ENCODE measurements at regions not wholly inside any gene's neighbourhood (a gene's known extent, or its start where the extent isn't known, plus 50 kb on each side); places are given as distances from the start of the nearest gene placed in this dataset.
A peak's percentile ranks its signal among the peaks of the same experiment; 100 is the strongest.

DNA sequence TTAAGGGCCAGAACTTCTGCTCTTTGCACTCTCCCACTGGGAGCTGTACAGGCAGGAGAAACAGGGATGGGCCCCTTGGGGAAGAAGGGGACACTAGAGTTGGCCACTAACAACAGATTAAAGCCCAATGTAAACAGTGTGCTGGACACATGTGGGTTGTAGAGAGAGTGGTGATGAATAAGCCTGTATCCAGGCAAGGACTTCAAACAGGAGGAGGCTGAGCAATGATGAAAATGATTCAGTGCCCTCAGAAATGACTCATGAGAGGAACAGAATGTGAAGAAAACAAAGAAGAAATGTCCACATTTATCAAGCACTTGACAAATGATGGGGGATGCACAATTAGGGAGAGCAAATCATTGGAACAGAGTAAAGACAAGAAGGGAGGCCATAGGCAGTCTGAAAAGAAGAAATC, 242.3 kb downstream of the TBX18 start (continued):
- TF ChIP-seq, protein P1, sequence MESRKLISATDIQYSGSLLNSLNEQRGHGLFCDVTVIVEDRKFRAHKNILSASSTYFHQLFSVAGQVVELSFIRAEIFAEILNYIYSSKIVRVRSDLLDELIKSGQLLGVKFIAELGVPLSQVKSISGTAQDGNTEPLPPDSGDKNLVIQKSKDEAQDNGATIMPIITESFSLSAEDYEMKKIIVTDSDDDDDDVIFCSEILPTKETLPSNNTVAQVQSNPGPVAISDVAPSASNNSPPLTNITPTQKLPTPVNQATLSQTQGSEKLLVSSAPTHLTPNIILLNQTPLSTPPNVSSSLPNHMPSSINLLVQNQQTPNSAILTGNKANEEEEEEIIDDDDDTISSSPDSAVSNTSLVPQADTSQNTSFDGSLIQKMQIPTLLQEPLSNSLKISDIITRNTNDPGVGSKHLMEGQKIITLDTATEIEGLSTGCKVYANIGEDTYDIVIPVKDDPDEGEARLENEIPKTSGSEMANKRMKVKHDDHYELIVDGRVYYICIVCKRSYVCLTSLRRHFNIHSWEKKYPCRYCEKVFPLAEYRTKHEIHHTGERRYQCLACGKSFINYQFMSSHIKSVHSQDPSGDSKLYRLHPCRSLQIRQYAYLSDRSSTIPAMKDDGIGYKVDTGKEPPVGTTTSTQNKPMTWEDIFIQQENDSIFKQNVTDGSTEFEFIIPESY (IDR thresholded peaks at IDR 0.05; ENCODE audit: borderline replicate concordance, low read depth): no peak
- TF ChIP-seq, protein P2, sequence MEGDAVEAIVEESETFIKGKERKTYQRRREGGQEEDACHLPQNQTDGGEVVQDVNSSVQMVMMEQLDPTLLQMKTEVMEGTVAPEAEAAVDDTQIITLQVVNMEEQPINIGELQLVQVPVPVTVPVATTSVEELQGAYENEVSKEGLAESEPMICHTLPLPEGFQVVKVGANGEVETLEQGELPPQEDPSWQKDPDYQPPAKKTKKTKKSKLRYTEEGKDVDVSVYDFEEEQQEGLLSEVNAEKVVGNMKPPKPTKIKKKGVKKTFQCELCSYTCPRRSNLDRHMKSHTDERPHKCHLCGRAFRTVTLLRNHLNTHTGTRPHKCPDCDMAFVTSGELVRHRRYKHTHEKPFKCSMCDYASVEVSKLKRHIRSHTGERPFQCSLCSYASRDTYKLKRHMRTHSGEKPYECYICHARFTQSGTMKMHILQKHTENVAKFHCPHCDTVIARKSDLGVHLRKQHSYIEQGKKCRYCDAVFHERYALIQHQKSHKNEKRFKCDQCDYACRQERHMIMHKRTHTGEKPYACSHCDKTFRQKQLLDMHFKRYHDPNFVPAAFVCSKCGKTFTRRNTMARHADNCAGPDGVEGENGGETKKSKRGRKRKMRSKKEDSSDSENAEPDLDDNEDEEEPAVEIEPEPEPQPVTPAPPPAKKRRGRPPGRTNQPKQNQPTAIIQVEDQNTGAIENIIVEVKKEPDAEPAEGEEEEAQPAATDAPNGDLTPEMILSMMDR (IDR thresholded peaks at IDR 0.05): no peak
- TF ChIP-seq, protein P3, sequence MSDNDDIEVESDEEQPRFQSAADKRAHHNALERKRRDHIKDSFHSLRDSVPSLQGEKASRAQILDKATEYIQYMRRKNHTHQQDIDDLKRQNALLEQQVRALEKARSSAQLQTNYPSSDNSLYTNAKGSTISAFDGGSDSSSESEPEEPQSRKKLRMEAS (IDR thresholded peaks at IDR 0.05; ENCODE audit: low read depth): peak; percentile 80

- H4K20me1 ChIP-seq (ENCODE audit: insufficient read depth): no peaks in the 10 kb centered on the region
- WGBS (ENCODE audit: low lambda C conversion rate): 6% methylated on average over 1 of the region's 1 CpG
- POLR2A ChIA-PET: no interaction called here
- no peak overlapping the region for H3K4me3 ChIP-seq (ENCODE audit: low read depth in 2 of 2, low read length in 1 of 2)
- no peak for DNase-seq
- no peak overlapping the region for H3K9ac ChIP-seq
- H3F3A ChIP-seq (replicated peaks; ENCODE audit: insufficient read depth): no peaks in the 10 kb centered on the region
- no peaks in the 10 kb centered on the region for H3K36me3 ChIP-seq (replicated peaks in 1 of 2; ENCODE audit: control insufficient read depth in 1 of 2, insufficient read depth in 2 of 2, low read length in 1 of 2)
- peak overlapping the region; percentile 40; the same call in 1 of the 2 replicates for H3K4me2 ChIP-seq
- H3K9me2 ChIP-seq: no peaks in the 10 kb centered on the region
- CTCF ChIA-PET: no interaction called here
- no peak overlapping the region for H2AFZ ChIP-seq (ENCODE audit: low read depth)
- H3K27ac ChIP-seq (ENCODE audit: low read depth in 2 of 2, low read length in 1 of 2): no peak overlapping the region; a peak in 1 of 4 replicates
- H3K27me3 ChIP-seq (ENCODE audit: insufficient read depth): no peaks in the 10 kb centered on the region
- no peaks in the 10 kb centered on the region for H3K79me2 ChIP-seq (ENCODE audit: insufficient read depth)
- H3K9me3 ChIP-seq: no peaks in the 10 kb centered on the region
- H3K4me1 ChIP-seq (ENCODE audit: control insufficient read depth in 1 of 2, insufficient read depth in 2 of 2, low read depth in 1 of 2, low read length in 1 of 2): 0 out of 4 replicates have a peak, but pooled peaks cover 0 to 4% of the 10 kb centered on the region in 2 experiments
- TF ChIP-seq GATA2 (CRISPR knock-in tag; IDR thresholded peaks at IDR 0.05) (no peak), REST (IDR thresholded peaks at IDR 0.05; ENCODE audit: low read depth, low read length) (no peak), SIN3A (IDR thresholded peaks at IDR 0.05; ENCODE audit: borderline replicate concordance, low read depth, low read length) (no peak), RCOR1 (IDR thresholded peaks at IDR 0.05; ENCODE audit: low read length) (no peak), EP300 (IDR thresholded peaks at IDR 0.05; ENCODE audit: borderline replicate concordance in 1 of 2, low read depth in 1 of 2, low read length in 1 of 2) (no peak), FOXJ3 (CRISPR knock-in tag; IDR thresholded peaks at IDR 0.05) (no peak), POLR2AphosphoS5 (IDR thresholded peaks at IDR 0.05; ENCODE audit: low read depth, low read length) (no peak), TAF1 (IDR thresholded peaks at IDR 0.05; ENCODE audit: borderline replicate concordance, low read depth, low read length) (no peak), NFIC (IDR thresholded peaks at IDR 0.05; ENCODE audit: borderline replicate concordance) (no peak), PBX3 (IDR thresholded peaks at IDR 0.05) (no peak), YY1 (IDR thresholded peaks at IDR 0.05; ENCODE audit: low read depth) (no peak)
- TF ChIP-seq, protein P2 (IDR thresholded peaks at IDR 0.05): no peak
- TF ChIP-seq, protein P4, sequence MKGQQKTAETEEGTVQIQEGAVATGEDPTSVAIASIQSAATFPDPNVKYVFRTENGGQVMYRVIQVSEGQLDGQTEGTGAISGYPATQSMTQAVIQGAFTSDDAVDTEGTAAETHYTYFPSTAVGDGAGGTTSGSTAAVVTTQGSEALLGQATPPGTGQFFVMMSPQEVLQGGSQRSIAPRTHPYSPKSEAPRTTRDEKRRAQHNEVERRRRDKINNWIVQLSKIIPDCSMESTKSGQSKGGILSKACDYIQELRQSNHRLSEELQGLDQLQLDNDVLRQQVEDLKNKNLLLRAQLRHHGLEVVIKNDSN (IDR thresholded peaks at IDR 0.05; ENCODE audit: borderline replicate concordance, low read depth): no peak
- TF ChIP-seq, protein P3 (IDR thresholded peaks at IDR 0.05; ENCODE audit: low read depth): no peak
- TF ChIP-seq, protein P5, sequence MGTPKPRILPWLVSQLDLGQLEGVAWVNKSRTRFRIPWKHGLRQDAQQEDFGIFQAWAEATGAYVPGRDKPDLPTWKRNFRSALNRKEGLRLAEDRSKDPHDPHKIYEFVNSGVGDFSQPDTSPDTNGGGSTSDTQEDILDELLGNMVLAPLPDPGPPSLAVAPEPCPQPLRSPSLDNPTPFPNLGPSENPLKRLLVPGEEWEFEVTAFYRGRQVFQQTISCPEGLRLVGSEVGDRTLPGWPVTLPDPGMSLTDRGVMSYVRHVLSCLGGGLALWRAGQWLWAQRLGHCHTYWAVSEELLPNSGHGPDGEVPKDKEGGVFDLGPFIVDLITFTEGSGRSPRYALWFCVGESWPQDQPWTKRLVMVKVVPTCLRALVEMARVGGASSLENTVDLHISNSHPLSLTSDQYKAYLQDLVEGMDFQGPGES (IDR thresholded peaks at IDR 0.05; ENCODE audit: low read depth, low read length): no peak
Observed at GRCh38 chr6:84521511-84521910, 242.9 kb downstream of the TBX18 start.
